ENCODE measurements at regions not wholly inside any gene's neighbourhood (a gene's known extent, or its start where the extent isn't known, plus 50 kb on each side); places are given as distances from the start of the nearest gene placed in this dataset.

- no peaks in the 10 kb centered on the region for H3K36me3 ChIP-seq (ENCODE audit: control insufficient read depth in 1 of 2, insufficient read depth in 2 of 2, low read length in 2 of 2)
Observed at GRCh38 chr6:95503568-95503967, 73.8 kb upstream of the MANEA start.

GRCh38 chr6:95511404-95511803, 65.9 kb upstream of the MANEA start:
- Histone ChIP-seq H3K79me2 (ENCODE audit: insufficient read depth, low read length) (no peaks in the 10 kb centered on the region), H3K27me3 (ENCODE audit: insufficient read depth, low read length) (no peaks in the 10 kb centered on the region), H3K27ac (ENCODE audit: low read depth, low read length) (no peak overlapping the region), H3K9me2 (ENCODE audit: insufficient read depth) (no peaks in the 10 kb centered on the region), H3K9me3 (ENCODE audit: control insufficient read depth in 1 of 2, insufficient read depth in 1 of 2, low read depth in 1 of 2, low read length in 2 of 2) (no peaks in the 10 kb centered on the region), H2AFZ (ENCODE audit: low read depth, low read length, poor library complexity, severe bottlenecking) (no peak overlapping the region), H3K36me3 (ENCODE audit: control insufficient read depth in 1 of 2, insufficient read depth in 2 of 2, low read length in 2 of 2) (no peaks in the 10 kb centered on the region), H3K4me3 (replicated peaks in 1 of 2; ENCODE audit: low read depth in 1 of 2, low read length in 2 of 2) (no peak overlapping the region), H3K4me2 (ENCODE audit: low read length) (no peak overlapping the region), H3K9ac (ENCODE audit: low read length) (no peak overlapping the region), H3K4me1 (ENCODE audit: control insufficient read depth in 1 of 2, insufficient read depth in 2 of 2, low read length in 2 of 2) (no peaks in the 10 kb centered on the region), H4K20me1 (ENCODE audit: insufficient read depth) (no peaks in the 10 kb centered on the region)
- no peak for TF ChIP-seq SIN3A (IDR thresholded peaks at IDR 0.05; ENCODE audit: low read depth)
- no TSS peak for BruUV-seq (replicated peaks)
- CTCF ChIA-PET: no interaction called here
- ATAC-seq: no peak
- no peak for DNase-seq (ENCODE audit: low read depth, low spot score)
- RAD21 ChIA-PET (ENCODE audit: low non-redundant PET in 1 of 2, low total read pairs in 2 of 2, uncharacterized antibody in 2 of 2, unreplicated experiment in 2 of 2): no interaction called here
- intact Hi-C loops (cut with micrococcal nuclease): no loop called here
- POLR2A ChIA-PET: no interaction called here

More at GRCh38 chr6:95503568-95503967, 73.8 kb upstream of the MANEA start:
- H3K9me2 ChIP-seq (ENCODE audit: insufficient read depth): no peaks in the 10 kb centered on the region
- no peaks in the 10 kb centered on the region for H3K79me2 ChIP-seq (ENCODE audit: insufficient read depth, low read length)
- DNase-seq (ENCODE audit: low read depth, low spot score) (no peak), ATAC-seq (no peak)
- no peaks in the 10 kb centered on the region for H3K4me1 ChIP-seq (ENCODE audit: control insufficient read depth in 1 of 2, insufficient read depth in 2 of 2, low read length in 2 of 2)
- no peak overlapping the region for H3K4me2 ChIP-seq (ENCODE audit: low read length)
- H3K27ac ChIP-seq (ENCODE audit: low read depth, low read length): no peak overlapping the region
- no peaks in the 10 kb centered on the region for H3K27me3 ChIP-seq (ENCODE audit: insufficient read depth, low read length)
- H3K4me3 ChIP-seq (replicated peaks in 1 of 2; ENCODE audit: low read depth in 1 of 2, low read length in 2 of 2): no peak overlapping the region
- H3K9ac ChIP-seq (ENCODE audit: low read length): no peak overlapping the region
- RAD21 ChIA-PET (ENCODE audit: low non-redundant PET in 1 of 2, low total read pairs in 2 of 2, uncharacterized antibody in 2 of 2, unreplicated experiment in 2 of 2): no interaction called here
- CTCF ChIA-PET: no interaction called here
- H3K9me3 ChIP-seq (ENCODE audit: control insufficient read depth in 1 of 2, insufficient read depth in 1 of 2, low read depth in 1 of 2, low read length in 2 of 2): no peaks in the 10 kb centered on the region
- no peaks in the 10 kb centered on the region for H4K20me1 ChIP-seq (ENCODE audit: insufficient read depth)
- TF ChIP-seq CBX3 (IDR thresholded peaks at IDR 0.05; ENCODE audit: low read depth) (no peak), SIN3A (IDR thresholded peaks at IDR 0.05; ENCODE audit: low read depth) (no peak), CEBPB (IDR thresholded peaks at IDR 0.05; ENCODE audit: low read depth) (no peak), ZBTB33 (IDR thresholded peaks at IDR 0.05; ENCODE audit: extremely low read depth, insufficient replicate concordance, low read length) (no peak)
- H2AFZ ChIP-seq (ENCODE audit: low read depth, low read length, poor library complexity, severe bottlenecking): no peak overlapping the region
- no TSS peak for BruUV-seq (replicated peaks)
- intact Hi-C loops (cut with micrococcal nuclease): no loop called here
- POLR2A ChIA-PET: no interaction called here
